ENCODE measurements at regions not wholly inside any gene's neighbourhood (a gene's known extent, or its start where the extent isn't known, plus 50 kb on each side); places are given as distances from the start of the nearest gene placed in this dataset.

- ChIA-PET POLR2A (no interaction called here), CTCF (no interaction called here)
- no peak for TF ChIP-seq PKNOX1 (IDR thresholded peaks at IDR 0.05)
- no peak for TF ChIP-seq BHLHE40 (IDR thresholded peaks at IDR 0.05; ENCODE audit: borderline replicate concordance)
- no peak for TF ChIP-seq NFRKB (IDR thresholded peaks at IDR 0.05)
- no peak for TF ChIP-seq SUZ12 (IDR thresholded peaks at IDR 0.05)
- no peak for TF ChIP-seq LEF1 (IDR thresholded peaks at IDR 0.05; ENCODE audit: borderline replicate concordance)
- no peak for TF ChIP-seq ZNF384 (IDR thresholded peaks at IDR 0.05)
- TF ChIP-seq FOXA1 (IDR thresholded peaks at IDR 0.05) = no peak
- TF ChIP-seq L3MBTL2 (conservative IDR thresholded peaks at IDR 0.05) = no peak
- no peak for TF ChIP-seq FOXK2 (IDR thresholded peaks at IDR 0.05)
- TF ChIP-seq CTBP1 (IDR thresholded peaks at IDR 0.05; ENCODE audit: borderline replicate concordance) = no peak
- TF ChIP-seq ELF4 (IDR thresholded peaks at IDR 0.05) = no peak
- no peak for TF ChIP-seq SP1 (IDR thresholded peaks at IDR 0.05)
- no peak for TF ChIP-seq TARDBP (IDR thresholded peaks at IDR 0.05)
- TF ChIP-seq ARNT (IDR thresholded peaks at IDR 0.05) = no peak
- no peak for TF ChIP-seq HDGF (IDR thresholded peaks at IDR 0.05; ENCODE audit: borderline replicate concordance)
- TF ChIP-seq FOXM1 (IDR thresholded peaks at IDR 0.05; ENCODE audit: borderline replicate concordance) = no peak
- DNase-seq (ENCODE audit: extremely low spot score) = no peak
Observed at GRCh38 chr16:79430191-79430678, 170.3 kb downstream of the MAF start.

GRCh38 chr16:79429381-79430190 is 171.0 kb downstream of the MAF start:
- TF ChIP-seq NFRKB (IDR thresholded peaks at IDR 0.05) (no peak), SP1 (IDR thresholded peaks at IDR 0.05) (no peak), SUZ12 (IDR thresholded peaks at IDR 0.05) (no peak), ELF4 (IDR thresholded peaks at IDR 0.05) (no peak), TARDBP (IDR thresholded peaks at IDR 0.05) (no peak), PKNOX1 (IDR thresholded peaks at IDR 0.05) (no peak), L3MBTL2 (conservative IDR thresholded peaks at IDR 0.05) (no peak), FOXM1 (IDR thresholded peaks at IDR 0.05; ENCODE audit: borderline replicate concordance) (no peak), HDGF (IDR thresholded peaks at IDR 0.05; ENCODE audit: borderline replicate concordance) (no peak), CTBP1 (IDR thresholded peaks at IDR 0.05; ENCODE audit: borderline replicate concordance) (no peak), BHLHE40 (IDR thresholded peaks at IDR 0.05; ENCODE audit: borderline replicate concordance) (no peak), LEF1 (IDR thresholded peaks at IDR 0.05; ENCODE audit: borderline replicate concordance) (no peak), FOXA1 (IDR thresholded peaks at IDR 0.05) (no peak), ZNF384 (IDR thresholded peaks at IDR 0.05) (no peak), FOXK2 (IDR thresholded peaks at IDR 0.05) (no peak), ARNT (IDR thresholded peaks at IDR 0.05) (no peak)
- CTCF ChIA-PET = no interaction called here

GRCh38 chr16:79426663-79427062 is 173.9 kb downstream of the MAF start:
- ChIA-PET POLR2A (no interaction called here), CTCF (interaction anchor here (0.6 kb wide), 2 partner anchors 159 to 361 kb away, joined by 3 to 5 read pairs; no protein-coding TSS in a partner anchor)
- DNase-seq (ENCODE audit: extremely low spot score) = no peak
- no peak for TF ChIP-seq ZNF384 (IDR thresholded peaks at IDR 0.05)
- no peak for TF ChIP-seq SP1 (IDR thresholded peaks at IDR 0.05)
- no peak for TF ChIP-seq L3MBTL2 (conservative IDR thresholded peaks at IDR 0.05)
- no peak for TF ChIP-seq NFRKB (IDR thresholded peaks at IDR 0.05)
- no peak for TF ChIP-seq ELF4 (IDR thresholded peaks at IDR 0.05)
- TF ChIP-seq HDGF (IDR thresholded peaks at IDR 0.05; ENCODE audit: borderline replicate concordance) = no peak
- TF ChIP-seq LEF1 (IDR thresholded peaks at IDR 0.05; ENCODE audit: borderline replicate concordance) = no peak
- no peak for TF ChIP-seq SUZ12 (IDR thresholded peaks at IDR 0.05)
- no peak for TF ChIP-seq BHLHE40 (IDR thresholded peaks at IDR 0.05; ENCODE audit: borderline replicate concordance)
- TF ChIP-seq ARNT (IDR thresholded peaks at IDR 0.05) = no peak

More at GRCh38 chr16:79429381-79430190, 171.0 kb downstream of the MAF start:
- no peak for DNase-seq (ENCODE audit: extremely low spot score)
- POLR2A ChIA-PET = no interaction called here

- no peak for TF ChIP-seq TARDBP (IDR thresholded peaks at IDR 0.05)
- TF ChIP-seq CTBP1 (IDR thresholded peaks at IDR 0.05; ENCODE audit: borderline replicate concordance) = no peak
- TF ChIP-seq SP1 (IDR thresholded peaks at IDR 0.05) = no peak
- TF ChIP-seq PKNOX1 (IDR thresholded peaks at IDR 0.05) = no peak
- no peak for DNase-seq (ENCODE audit: extremely low spot score)
- CTCF ChIA-PET = no interaction called here
- POLR2A ChIA-PET = no interaction called here
Observed at GRCh38 chr16:79422064-79422463, 178.5 kb downstream of the MAF start.

GRCh38 chr16:79421126-79421525 is 179.4 kb downstream of the MAF start:
- DNase-seq (ENCODE audit: extremely low spot score) = no peak
- ChIA-PET POLR2A (no interaction called here), CTCF (no interaction called here)
- TF ChIP-seq TARDBP (IDR thresholded peaks at IDR 0.05) (no peak), ARNT (IDR thresholded peaks at IDR 0.05) (no peak), SUZ12 (IDR thresholded peaks at IDR 0.05) (no peak), PKNOX1 (IDR thresholded peaks at IDR 0.05) (no peak), SP1 (IDR thresholded peaks at IDR 0.05) (no peak), CTBP1 (IDR thresholded peaks at IDR 0.05; ENCODE audit: borderline replicate concordance) (no peak), BHLHE40 (IDR thresholded peaks at IDR 0.05; ENCODE audit: borderline replicate concordance) (no peak), NFRKB (IDR thresholded peaks at IDR 0.05) (no peak), FOXA1 (IDR thresholded peaks at IDR 0.05) (no peak), FOXM1 (IDR thresholded peaks at IDR 0.05; ENCODE audit: borderline replicate concordance) (no peak), FOXK2 (IDR thresholded peaks at IDR 0.05) (no peak), ELF4 (IDR thresholded peaks at IDR 0.05) (no peak), HDGF (IDR thresholded peaks at IDR 0.05; ENCODE audit: borderline replicate concordance) (no peak), LEF1 (IDR thresholded peaks at IDR 0.05; ENCODE audit: borderline replicate concordance) (no peak), L3MBTL2 (conservative IDR thresholded peaks at IDR 0.05) (no peak), ZNF384 (IDR thresholded peaks at IDR 0.05) (no peak)

Measured in HEK293T (cell line).